ENCODE measurements at regions not wholly inside any gene's neighbourhood (a gene's known extent, or its start where the extent isn't known, plus 50 kb on each side); places are given as distances from the start of the nearest gene placed in this dataset.

GRCh38 chr6:170172392-170172791, 118.5 kb downstream of the DLL1 start:
- Histone ChIP-seq H3K27me3 (replicated peaks; ENCODE audit: control insufficient read depth, insufficient read depth, low read length, poor library complexity, severe bottlenecking) (no peaks in the 10 kb centered on the region), H3K4me3 (ENCODE audit: insufficient read depth, low read depth, low read length, poor library complexity, severe bottlenecking) (no peak overlapping the region), H3K27ac (ENCODE audit: insufficient read depth, low read length, poor library complexity, severe bottlenecking) (no peak overlapping the region), H3K4me1 (ENCODE audit: control insufficient read depth, insufficient read depth, low read length, poor library complexity, severe bottlenecking) (no peaks in the 10 kb centered on the region), H3K36me3 (ENCODE audit: control insufficient read depth, insufficient read depth, low read length) (no peaks in the 10 kb centered on the region), H3K9me3 (ENCODE audit: control insufficient read depth, low read length) (no peaks in the 10 kb centered on the region)
- no peak for DNase-seq

GRCh38 chr6:170167657-170168159, 123.2 kb downstream of the DLL1 start:
- Histone ChIP-seq H3K27ac (ENCODE audit: insufficient read depth, low read length, poor library complexity, severe bottlenecking) (no peak overlapping the region), H3K27me3 (replicated peaks; ENCODE audit: control insufficient read depth, insufficient read depth, low read length, poor library complexity, severe bottlenecking) (no peaks in the 10 kb centered on the region), H3K4me3 (ENCODE audit: insufficient read depth, low read depth, low read length, poor library complexity, severe bottlenecking) (no peak overlapping the region), H3K9me3 (ENCODE audit: control insufficient read depth, low read length) (no peaks in the 10 kb centered on the region), H3K4me1 (ENCODE audit: control insufficient read depth, insufficient read depth, low read length, poor library complexity, severe bottlenecking) (no peaks in the 10 kb centered on the region), H3K36me3 (ENCODE audit: control insufficient read depth, insufficient read depth, low read length) (no peaks in the 10 kb centered on the region)
- DNase-seq: no peak

GRCh38 chr6:170166511-170167122, 124.3 kb downstream of the DLL1 start:
- H3K9me3 ChIP-seq (ENCODE audit: control insufficient read depth, low read length): no peaks in the 10 kb centered on the region
- H3K4me3 ChIP-seq (ENCODE audit: insufficient read depth, low read depth, low read length, poor library complexity, severe bottlenecking): no peak overlapping the region
- no peaks in the 10 kb centered on the region for H3K36me3 ChIP-seq (ENCODE audit: control insufficient read depth, insufficient read depth, low read length)
- DNase-seq: no peak
- no peaks in the 10 kb centered on the region for H3K4me1 ChIP-seq (ENCODE audit: control insufficient read depth, insufficient read depth, low read length, poor library complexity, severe bottlenecking)
- no peak overlapping the region for H3K27ac ChIP-seq (ENCODE audit: insufficient read depth, low read length, poor library complexity, severe bottlenecking)
- no peaks in the 10 kb centered on the region for H3K27me3 ChIP-seq (replicated peaks; ENCODE audit: control insufficient read depth, insufficient read depth, low read length, poor library complexity, severe bottlenecking)

DNA sequence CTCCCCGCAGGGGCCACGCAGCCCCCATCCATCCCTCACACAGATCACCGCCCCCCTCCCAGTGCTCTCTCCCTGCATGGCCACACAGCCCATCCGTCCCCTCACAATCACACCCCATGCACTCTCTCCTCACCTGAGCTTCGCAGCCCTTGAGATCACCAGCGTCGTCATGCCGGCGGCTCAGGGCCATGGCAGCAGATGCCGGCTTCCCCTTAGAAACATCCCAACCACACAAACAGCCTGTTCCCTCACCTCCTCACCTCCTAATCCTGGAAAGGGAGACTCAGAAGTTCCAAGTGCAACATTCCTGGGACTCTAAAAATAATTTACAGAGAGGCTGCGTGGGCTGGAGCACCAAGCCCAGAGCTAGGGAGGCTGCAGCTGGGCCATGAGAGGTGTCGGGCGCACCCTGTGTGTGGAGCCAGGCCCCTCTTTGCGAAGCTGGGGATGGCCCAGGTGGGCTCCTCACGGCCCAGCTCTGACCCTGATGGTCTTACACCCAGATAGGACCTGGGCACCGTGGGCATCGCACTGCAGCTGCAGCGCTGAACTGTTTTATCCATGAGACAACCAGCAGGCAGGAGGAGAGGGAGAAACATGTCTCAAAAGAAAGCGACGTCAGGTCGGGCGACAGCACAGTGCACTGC, 125.3 kb downstream of the DLL1 start:
- Histone ChIP-seq H3K4me1 (ENCODE audit: control insufficient read depth, insufficient read depth, low read length, poor library complexity, severe bottlenecking) (no peaks in the 10 kb centered on the region), H3K4me3 (ENCODE audit: insufficient read depth, low read depth, low read length, poor library complexity, severe bottlenecking) (no peak overlapping the region), H3K9me3 (ENCODE audit: control insufficient read depth, low read length) (no peaks in the 10 kb centered on the region), H3K36me3 (ENCODE audit: control insufficient read depth, insufficient read depth, low read length) (no peaks in the 10 kb centered on the region), H3K27ac (ENCODE audit: insufficient read depth, low read length, poor library complexity, severe bottlenecking) (no peak overlapping the region), H3K27me3 (replicated peaks; ENCODE audit: control insufficient read depth, insufficient read depth, low read length, poor library complexity, severe bottlenecking) (no peaks in the 10 kb centered on the region)
- DNase-seq: no peak

DNA sequence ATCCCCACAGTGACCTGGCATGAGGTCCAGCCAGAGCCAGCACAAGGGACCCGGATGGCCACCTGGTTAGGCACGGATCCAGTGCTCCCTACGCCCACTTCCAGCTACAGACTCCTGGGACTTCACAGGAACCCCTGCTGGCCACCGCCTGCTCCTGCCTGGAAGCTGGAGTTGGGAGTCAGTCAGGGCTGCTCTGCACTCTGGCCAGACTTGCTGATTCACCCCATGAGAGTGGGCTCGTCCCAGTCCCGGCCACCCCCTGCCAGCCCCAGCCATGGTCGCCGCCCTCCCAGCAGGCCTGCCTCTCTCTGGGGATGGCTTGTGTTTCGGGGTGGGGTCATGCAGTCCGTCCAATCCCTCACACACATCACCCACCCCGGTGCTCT, 125.8 kb downstream of the DLL1 start:
- H3K9me3 ChIP-seq (ENCODE audit: control insufficient read depth, low read length): no peaks in the 10 kb centered on the region
- no peak overlapping the region for H3K27ac ChIP-seq (ENCODE audit: insufficient read depth, low read length, poor library complexity, severe bottlenecking)
- H3K27me3 ChIP-seq (replicated peaks; ENCODE audit: control insufficient read depth, insufficient read depth, low read length, poor library complexity, severe bottlenecking): no peaks in the 10 kb centered on the region
- no peak overlapping the region for H3K4me3 ChIP-seq (ENCODE audit: insufficient read depth, low read depth, low read length, poor library complexity, severe bottlenecking)
- H3K4me1 ChIP-seq (ENCODE audit: control insufficient read depth, insufficient read depth, low read length, poor library complexity, severe bottlenecking): no peaks in the 10 kb centered on the region
- no peak for DNase-seq
- no peaks in the 10 kb centered on the region for H3K36me3 ChIP-seq (ENCODE audit: control insufficient read depth, insufficient read depth, low read length)

DNA sequence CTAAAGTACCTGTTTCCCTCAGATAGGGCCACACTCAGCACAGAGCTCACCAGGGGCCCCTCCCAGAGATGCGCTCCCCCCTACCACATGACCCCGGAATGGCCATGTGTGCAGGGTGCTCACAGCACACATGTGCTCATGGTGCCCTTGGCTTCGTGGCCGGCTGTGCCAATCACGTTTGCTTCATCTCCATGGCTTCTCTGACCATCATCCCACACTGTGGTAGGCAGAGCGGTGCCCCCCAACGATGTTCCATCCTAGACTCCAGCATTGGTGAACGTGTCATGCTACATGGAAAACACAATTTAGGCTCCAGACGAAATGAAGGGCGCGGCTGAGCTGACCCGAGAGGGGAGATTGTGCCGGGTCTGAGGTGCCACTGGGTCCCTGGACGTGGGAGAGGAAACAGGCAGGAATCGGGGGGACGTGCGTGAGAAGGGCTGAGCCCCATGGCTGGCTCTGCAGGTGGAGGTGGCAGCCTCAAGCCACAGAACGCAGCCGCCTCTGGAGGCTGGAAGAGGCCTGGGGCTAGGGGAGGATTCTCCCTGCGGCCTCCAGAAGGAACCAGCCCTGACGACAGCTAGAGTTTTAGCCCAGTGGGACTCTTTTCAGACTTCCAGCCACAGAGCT, 126.5 kb downstream of the DLL1 start:
- DNase-seq: no peak
- no peaks in the 10 kb centered on the region for H3K9me3 ChIP-seq (ENCODE audit: control insufficient read depth, low read length)
- H3K4me3 ChIP-seq (ENCODE audit: insufficient read depth, low read depth, low read length, poor library complexity, severe bottlenecking): no peak overlapping the region
- no peaks in the 10 kb centered on the region for H3K36me3 ChIP-seq (ENCODE audit: control insufficient read depth, insufficient read depth, low read length)
- H3K27ac ChIP-seq (ENCODE audit: insufficient read depth, low read length, poor library complexity, severe bottlenecking): no peak overlapping the region
- H3K4me1 ChIP-seq (ENCODE audit: control insufficient read depth, insufficient read depth, low read length, poor library complexity, severe bottlenecking): no peaks in the 10 kb centered on the region
- no peaks in the 10 kb centered on the region for H3K27me3 ChIP-seq (replicated peaks; ENCODE audit: control insufficient read depth, insufficient read depth, low read length, poor library complexity, severe bottlenecking)

DNA sequence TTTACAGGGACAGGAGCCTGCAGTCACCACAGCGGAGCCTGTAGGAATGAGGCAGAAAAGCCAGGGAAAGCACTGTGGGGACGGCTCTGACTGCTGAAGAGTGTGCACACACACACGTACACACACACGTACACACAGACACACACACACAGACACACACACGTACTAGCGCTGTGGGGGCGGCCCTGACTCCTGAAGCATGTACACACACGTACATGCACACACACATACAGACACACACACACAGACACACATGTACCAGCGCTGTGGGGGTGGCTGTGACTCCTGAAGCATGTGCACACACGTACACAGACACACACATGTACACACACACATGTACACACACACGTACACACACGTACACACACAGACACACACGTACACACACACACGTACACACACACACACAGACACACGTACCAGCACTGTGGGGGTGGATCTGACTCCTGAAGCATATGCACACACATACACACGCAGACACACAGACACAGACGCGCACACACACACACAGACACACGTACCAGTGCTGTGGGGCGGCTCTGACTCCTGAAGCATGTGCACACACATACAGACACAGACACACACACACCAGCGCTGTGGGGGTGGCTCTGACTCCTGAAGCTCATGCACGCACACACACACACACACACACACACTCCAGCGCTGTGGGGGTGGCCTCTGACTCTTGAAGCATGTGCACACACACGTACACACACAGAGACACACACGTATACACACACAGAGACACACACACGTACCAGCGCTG, 127.3 kb downstream of the DLL1 start:
- DNase-seq: no peak
- Histone ChIP-seq H3K27me3 (replicated peaks; ENCODE audit: control insufficient read depth, insufficient read depth, low read length, poor library complexity, severe bottlenecking) (no peaks in the 10 kb centered on the region), H3K4me3 (ENCODE audit: insufficient read depth, low read depth, low read length, poor library complexity, severe bottlenecking) (no peak overlapping the region), H3K36me3 (ENCODE audit: control insufficient read depth, insufficient read depth, low read length) (no peaks in the 10 kb centered on the region), H3K27ac (ENCODE audit: insufficient read depth, low read length, poor library complexity, severe bottlenecking) (no peak overlapping the region), H3K4me1 (ENCODE audit: control insufficient read depth, insufficient read depth, low read length, poor library complexity, severe bottlenecking) (no peaks in the 10 kb centered on the region), H3K9me3 (ENCODE audit: control insufficient read depth, low read length) (no peaks in the 10 kb centered on the region)

DNA sequence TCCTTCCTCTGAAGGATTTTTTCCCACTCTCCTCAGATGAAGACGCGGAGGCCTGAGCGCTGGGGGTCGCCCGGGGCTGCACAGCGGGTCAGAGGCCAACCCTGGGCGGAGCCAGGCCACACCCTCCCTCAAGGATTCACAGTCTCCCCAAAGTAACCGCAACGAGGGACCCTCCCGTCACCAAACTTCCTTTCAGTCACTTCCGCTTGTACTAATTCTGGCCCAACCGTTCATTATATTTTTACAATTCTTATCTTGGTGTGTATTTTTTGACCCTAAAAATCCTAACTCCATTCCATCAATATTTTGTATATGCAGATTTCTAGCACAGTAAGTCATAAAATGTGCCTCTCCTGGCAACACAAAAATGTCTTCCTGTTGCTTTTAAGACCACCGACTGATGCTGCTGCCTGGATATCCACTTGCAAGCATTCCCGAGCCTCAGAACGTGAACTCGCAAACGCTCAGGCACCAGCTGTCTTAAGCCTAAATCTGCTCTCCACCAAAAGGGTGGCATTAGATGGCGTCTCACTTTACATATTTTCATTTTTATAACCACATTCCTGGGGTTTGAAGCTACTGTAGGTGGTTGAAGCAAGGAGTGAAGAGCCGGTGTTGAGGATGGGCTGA, 128.0 kb downstream of the DLL1 start:
- no peak for DNase-seq
- no peak overlapping the region for H3K4me3 ChIP-seq (ENCODE audit: insufficient read depth, low read depth, low read length, poor library complexity, severe bottlenecking)
- H3K27me3 ChIP-seq (replicated peaks; ENCODE audit: control insufficient read depth, insufficient read depth, low read length, poor library complexity, severe bottlenecking): no peaks in the 10 kb centered on the region
- H3K9me3 ChIP-seq (ENCODE audit: control insufficient read depth, low read length): no peaks in the 10 kb centered on the region
- H3K4me1 ChIP-seq (ENCODE audit: control insufficient read depth, insufficient read depth, low read length, poor library complexity, severe bottlenecking): no peaks in the 10 kb centered on the region
- H3K36me3 ChIP-seq (ENCODE audit: control insufficient read depth, insufficient read depth, low read length): no peaks in the 10 kb centered on the region
- H3K27ac ChIP-seq (ENCODE audit: insufficient read depth, low read length, poor library complexity, severe bottlenecking): no peak overlapping the region

DNA sequence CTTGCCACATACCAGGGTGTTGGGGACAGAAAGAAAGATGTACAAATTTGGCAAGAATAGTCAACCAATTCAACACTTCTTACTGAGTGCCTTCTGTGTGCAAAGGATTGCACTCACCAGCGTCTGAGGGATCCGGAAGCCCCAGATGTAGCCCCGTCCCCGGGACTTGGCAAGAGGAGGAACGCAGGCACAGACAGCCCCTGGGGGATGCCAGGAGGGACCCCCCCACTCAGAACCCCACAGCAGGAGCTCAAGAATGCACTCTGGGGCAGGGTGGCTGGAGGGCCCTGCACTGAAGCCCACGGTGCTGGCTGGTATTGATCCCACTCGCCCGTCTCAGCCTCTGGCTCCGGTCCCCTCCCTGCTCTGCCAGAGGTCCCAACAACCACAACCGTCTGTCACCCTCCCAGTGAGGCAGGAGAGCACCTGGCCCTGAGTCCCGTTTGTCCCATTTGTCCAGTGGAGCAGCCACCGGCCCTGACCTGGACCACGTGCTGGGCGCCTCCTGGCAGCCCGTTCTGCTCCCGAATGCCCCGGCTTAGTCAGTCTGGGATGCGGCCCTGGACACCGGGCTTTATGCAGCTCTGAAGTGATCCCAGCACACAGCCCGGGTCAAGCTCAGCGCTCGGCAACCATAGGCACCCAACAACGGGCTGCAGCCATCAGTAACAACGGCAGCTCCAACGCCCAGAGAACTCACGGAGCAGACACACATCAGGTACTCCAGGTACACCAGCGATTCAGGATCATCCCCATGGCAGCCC, 128.7 kb downstream of the DLL1 start:
- H3K36me3 ChIP-seq (ENCODE audit: control insufficient read depth, insufficient read depth, low read length): no peaks in the 10 kb centered on the region
- no peaks in the 10 kb centered on the region for H3K9me3 ChIP-seq (ENCODE audit: control insufficient read depth, low read length)
- H3K4me3 ChIP-seq (ENCODE audit: insufficient read depth, low read depth, low read length, poor library complexity, severe bottlenecking): no peak overlapping the region
- no peak overlapping the region for H3K27ac ChIP-seq (ENCODE audit: insufficient read depth, low read length, poor library complexity, severe bottlenecking)
- DNase-seq: no peak
- no peaks in the 10 kb centered on the region for H3K27me3 ChIP-seq (replicated peaks; ENCODE audit: control insufficient read depth, insufficient read depth, low read length, poor library complexity, severe bottlenecking)
- H3K4me1 ChIP-seq (ENCODE audit: control insufficient read depth, insufficient read depth, low read length, poor library complexity, severe bottlenecking): no peaks in the 10 kb centered on the region

All from effector memory CD4-positive, alpha-beta T cell (primary cell).